ENCODE measurements at regions not wholly inside any gene's neighbourhood (a gene's known extent, or its start where the extent isn't known, plus 50 kb on each side); places are given as distances from the start of the nearest gene placed in this dataset.

DNA sequence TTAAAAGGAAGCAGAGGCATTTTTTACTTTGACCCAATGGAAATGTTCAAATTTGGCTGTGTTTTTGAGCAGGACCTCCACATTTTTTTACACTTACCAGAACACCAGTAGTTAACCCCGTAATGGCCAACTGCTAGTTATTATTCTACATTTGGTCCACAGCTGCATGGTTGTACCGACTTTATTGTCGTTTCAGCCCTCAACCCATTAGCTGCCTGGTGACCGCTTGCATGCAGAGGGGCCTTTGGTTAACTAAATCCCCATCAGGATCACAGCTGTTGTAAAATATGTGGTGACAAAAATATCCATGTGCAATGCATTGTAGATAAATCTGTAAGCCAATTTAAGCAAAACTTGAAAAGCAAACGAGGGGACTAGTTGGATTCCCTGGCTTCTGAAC lies 342.2 kb upstream of the MEOX2 start:
- 0 out of 2 replicates have a peak, but pooled peaks cover 4% of the 10 kb centered on the region for H3K4me1 ChIP-seq (ENCODE audit: insufficient read depth)
- no peaks in the 10 kb centered on the region for H3K36me3 ChIP-seq (ENCODE audit: insufficient read depth)
- H3K27me3 Mint-ChIP-seq (ENCODE audit: insufficient read depth, low read depth, poor library complexity): no peaks in the 10 kb centered on the region
- H3K9me3 Mint-ChIP-seq: no peaks in the 10 kb centered on the region
- H3K27ac Mint-ChIP-seq: no peak overlapping the region
- no peak overlapping the region for H3K27ac ChIP-seq (ENCODE audit: low read depth)
- TF ChIP-seq STAT1 (IDR thresholded peaks at IDR 0.05; ENCODE audit: unreplicated experiment): no peak
- TF ChIP-seq ZNF462 (CRISPR knock-in tag; IDR thresholded peaks at IDR 0.05): no peak
- no peak for TF ChIP-seq POLR2AphosphoS5 (IDR thresholded peaks at IDR 0.05; ENCODE audit: low read depth)
- TF ChIP-seq EZH2 (IDR thresholded peaks at IDR 0.05; ENCODE audit: low read depth, unreplicated experiment): no peak
- TF ChIP-seq, protein P1, sequence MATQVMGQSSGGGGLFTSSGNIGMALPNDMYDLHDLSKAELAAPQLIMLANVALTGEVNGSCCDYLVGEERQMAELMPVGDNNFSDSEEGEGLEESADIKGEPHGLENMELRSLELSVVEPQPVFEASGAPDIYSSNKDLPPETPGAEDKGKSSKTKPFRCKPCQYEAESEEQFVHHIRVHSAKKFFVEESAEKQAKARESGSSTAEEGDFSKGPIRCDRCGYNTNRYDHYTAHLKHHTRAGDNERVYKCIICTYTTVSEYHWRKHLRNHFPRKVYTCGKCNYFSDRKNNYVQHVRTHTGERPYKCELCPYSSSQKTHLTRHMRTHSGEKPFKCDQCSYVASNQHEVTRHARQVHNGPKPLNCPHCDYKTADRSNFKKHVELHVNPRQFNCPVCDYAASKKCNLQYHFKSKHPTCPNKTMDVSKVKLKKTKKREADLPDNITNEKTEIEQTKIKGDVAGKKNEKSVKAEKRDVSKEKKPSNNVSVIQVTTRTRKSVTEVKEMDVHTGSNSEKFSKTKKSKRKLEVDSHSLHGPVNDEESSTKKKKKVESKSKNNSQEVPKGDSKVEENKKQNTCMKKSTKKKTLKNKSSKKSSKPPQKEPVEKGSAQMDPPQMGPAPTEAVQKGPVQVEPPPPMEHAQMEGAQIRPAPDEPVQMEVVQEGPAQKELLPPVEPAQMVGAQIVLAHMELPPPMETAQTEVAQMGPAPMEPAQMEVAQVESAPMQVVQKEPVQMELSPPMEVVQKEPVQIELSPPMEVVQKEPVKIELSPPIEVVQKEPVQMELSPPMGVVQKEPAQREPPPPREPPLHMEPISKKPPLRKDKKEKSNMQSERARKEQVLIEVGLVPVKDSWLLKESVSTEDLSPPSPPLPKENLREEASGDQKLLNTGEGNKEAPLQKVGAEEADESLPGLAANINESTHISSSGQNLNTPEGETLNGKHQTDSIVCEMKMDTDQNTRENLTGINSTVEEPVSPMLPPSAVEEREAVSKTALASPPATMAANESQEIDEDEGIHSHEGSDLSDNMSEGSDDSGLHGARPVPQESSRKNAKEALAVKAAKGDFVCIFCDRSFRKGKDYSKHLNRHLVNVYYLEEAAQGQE (IDR thresholded peaks at IDR 0.05; ENCODE audit: unreplicated experiment): no peak
- no peak for TF ChIP-seq JUNB (IDR thresholded peaks at IDR 0.05; ENCODE audit: unreplicated experiment)
- H3K4me3 Mint-ChIP-seq: no peak overlapping the region
- H3K4me3 ChIP-seq: no peak overlapping the region
- no peaks in the 10 kb centered on the region for H3K27me3 ChIP-seq (ENCODE audit: insufficient read depth)
- no peak overlapping the region for H2AFZ ChIP-seq
- H3K36me3 Mint-ChIP-seq (ENCODE audit: low read depth): no peaks in the 10 kb centered on the region
- no peaks in the 10 kb centered on the region for H3K9me2 ChIP-seq (ENCODE audit: insufficient read depth)
- ATAC-seq: no peak
- H3K4me2 ChIP-seq: no peak overlapping the region
- no peaks in the 10 kb centered on the region for H3K79me2 ChIP-seq (replicated peaks; ENCODE audit: insufficient read depth)
- no peaks in the 10 kb centered on the region for H4K20me1 ChIP-seq (replicated peaks; ENCODE audit: insufficient read depth)
- no peaks in the 10 kb centered on the region for H3F3A ChIP-seq (replicated peaks; ENCODE audit: low read depth)
- H3K4me1 Mint-ChIP-seq: peaks cover 16% of the 10 kb centered on the region
- no peak for DNase-seq (ENCODE audit: low spot score)

All from GM23338 (cell line).